ENCODE measurements at regions not wholly inside any gene's neighbourhood (a gene's known extent, or its start where the extent isn't known, plus 50 kb on each side); places are given as distances from the start of the nearest gene placed in this dataset.
A peak's percentile ranks its signal among the peaks of the same experiment; 100 is the strongest.

DNA sequence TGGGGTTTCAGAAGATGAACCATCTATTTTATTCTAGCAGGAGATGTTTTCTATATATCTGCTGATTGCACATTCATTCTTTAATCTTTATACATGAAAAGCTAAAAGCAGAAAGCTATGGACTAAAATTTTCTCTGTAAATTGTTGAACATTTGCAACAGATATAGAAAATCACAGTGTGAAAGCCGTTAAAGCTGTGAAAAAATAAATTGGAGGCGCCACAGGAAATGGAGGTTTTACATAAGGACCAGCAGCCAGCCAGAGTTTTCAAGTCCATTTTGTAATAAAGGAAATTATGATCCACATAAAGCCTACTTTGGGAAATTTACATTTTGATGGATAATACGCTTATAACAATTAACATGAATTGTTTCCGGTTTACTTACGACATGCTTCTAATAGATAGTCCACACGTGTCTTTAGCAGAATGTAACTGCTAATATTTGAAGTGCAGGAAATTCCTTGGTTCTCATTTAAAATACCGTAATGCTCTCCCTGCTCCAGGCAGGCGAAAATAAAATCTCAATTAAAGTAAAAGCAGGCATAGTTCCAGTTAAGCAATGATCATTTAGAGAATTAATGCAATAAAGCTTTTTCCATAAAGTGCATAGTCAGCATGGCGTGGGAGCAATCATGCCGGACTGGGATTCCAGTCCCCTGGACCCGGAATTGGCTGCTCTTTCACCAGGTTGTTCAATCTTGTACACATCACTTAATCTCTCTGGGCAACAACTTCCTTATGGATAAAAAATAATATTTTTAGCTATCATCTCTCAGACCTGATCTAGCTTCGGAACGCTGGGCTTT is 445.4 kb downstream of the ZNF608 start:
- no peaks in the 10 kb centered on the region for H3K9me3 ChIP-seq
- H3K27me3 ChIP-seq, result no peaks in the 10 kb centered on the region
- peak overlapping the region; percentile 70 to 73 for H3K27ac ChIP-seq
- intact Hi-C loops (cut with DNase I; ENCODE audit: low total_unique reads), result no loop called here
- no peak overlapping the region for H3K4me3 ChIP-seq
- H3K4me1 ChIP-seq, result peaks cover 0 to 8% of the 10 kb centered on the region in 2 donors
- DNase-seq, result no peak
- TF ChIP-seq, protein P1, sequence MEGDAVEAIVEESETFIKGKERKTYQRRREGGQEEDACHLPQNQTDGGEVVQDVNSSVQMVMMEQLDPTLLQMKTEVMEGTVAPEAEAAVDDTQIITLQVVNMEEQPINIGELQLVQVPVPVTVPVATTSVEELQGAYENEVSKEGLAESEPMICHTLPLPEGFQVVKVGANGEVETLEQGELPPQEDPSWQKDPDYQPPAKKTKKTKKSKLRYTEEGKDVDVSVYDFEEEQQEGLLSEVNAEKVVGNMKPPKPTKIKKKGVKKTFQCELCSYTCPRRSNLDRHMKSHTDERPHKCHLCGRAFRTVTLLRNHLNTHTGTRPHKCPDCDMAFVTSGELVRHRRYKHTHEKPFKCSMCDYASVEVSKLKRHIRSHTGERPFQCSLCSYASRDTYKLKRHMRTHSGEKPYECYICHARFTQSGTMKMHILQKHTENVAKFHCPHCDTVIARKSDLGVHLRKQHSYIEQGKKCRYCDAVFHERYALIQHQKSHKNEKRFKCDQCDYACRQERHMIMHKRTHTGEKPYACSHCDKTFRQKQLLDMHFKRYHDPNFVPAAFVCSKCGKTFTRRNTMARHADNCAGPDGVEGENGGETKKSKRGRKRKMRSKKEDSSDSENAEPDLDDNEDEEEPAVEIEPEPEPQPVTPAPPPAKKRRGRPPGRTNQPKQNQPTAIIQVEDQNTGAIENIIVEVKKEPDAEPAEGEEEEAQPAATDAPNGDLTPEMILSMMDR (IDR thresholded peaks at IDR 0.05), result no peak
- TF ChIP-seq POLR2A (IDR thresholded peaks at IDR 0.05), result no peak
- no peaks in the 10 kb centered on the region for H3K36me3 ChIP-seq

DNA sequence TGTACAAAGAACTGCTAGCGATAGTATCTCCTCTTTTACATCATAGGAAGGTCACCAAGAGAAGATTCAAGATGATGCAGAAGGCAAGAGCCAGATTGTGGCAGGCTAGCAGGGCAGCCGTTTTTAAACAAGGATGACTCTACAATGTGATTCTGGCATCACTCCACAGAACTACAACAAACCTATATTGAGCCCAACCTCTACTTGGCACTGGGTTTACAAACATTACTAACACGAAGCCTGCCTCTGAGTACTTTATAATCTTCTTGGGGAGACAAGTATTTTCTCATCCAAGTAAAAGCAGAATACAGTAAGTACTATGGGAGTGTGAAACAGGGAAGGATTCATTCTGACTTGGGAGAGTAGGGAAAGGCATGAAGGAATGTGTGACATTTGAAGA is 448.6 kb downstream of the ZNF608 start:
- Histone ChIP-seq H3K27ac (no peak overlapping the region), H3K9me3 (no peaks in the 10 kb centered on the region), H3K27me3 (no peaks in the 10 kb centered on the region), H3K4me1 (peaks cover 0 to 8% of the 10 kb centered on the region in 2 donors), H3K36me3 (no peaks in the 10 kb centered on the region), H3K4me3 (no peak overlapping the region)
- TF ChIP-seq POLR2A (IDR thresholded peaks at IDR 0.05), result no peak
- TF ChIP-seq, protein P1 (IDR thresholded peaks at IDR 0.05), result no peak
- intact Hi-C loops (cut with DNase I; ENCODE audit: low total_unique reads), result no loop called here
- DNase-seq, result no peak

DNA sequence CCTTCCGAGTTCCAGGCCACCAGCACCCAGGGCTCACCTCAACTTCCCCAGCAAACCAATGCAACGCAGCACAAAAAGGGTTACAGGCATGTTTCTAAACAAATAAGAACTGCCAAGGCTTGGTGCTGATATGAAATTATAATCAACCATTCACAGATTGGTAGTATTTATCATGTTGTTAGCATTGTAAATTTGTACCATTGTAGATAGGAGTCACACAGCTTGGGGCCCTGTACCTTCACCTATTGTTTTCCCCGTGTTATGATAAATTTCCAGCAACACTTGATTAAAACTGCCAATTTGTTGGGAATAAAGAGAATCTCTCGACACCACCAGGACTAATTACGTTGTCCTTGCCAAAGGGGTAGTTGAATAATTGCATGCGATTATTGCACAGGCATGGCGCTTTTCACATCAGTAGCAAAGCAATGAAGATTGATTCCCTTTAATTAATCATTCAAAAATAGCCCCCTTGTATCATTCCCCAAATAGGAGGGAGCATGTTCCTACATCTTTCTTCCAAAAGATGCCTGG is 454.1 kb downstream of the ZNF608 start:
- no peaks in the 10 kb centered on the region for H3K9me3 ChIP-seq
- DNase-seq, result no peak
- H3K4me1 ChIP-seq, result peaks cover 4 to 10% of the 10 kb centered on the region in 2 donors
- H3K27me3 ChIP-seq, result no peaks in the 10 kb centered on the region
- intact Hi-C loops (cut with DNase I; ENCODE audit: low total_unique reads), result no loop called here
- H3K27ac ChIP-seq, result no peak overlapping the region
- H3K4me3 ChIP-seq, result no peak overlapping the region
- TF ChIP-seq POLR2A (IDR thresholded peaks at IDR 0.05), result no peak
- TF ChIP-seq, protein P1 (IDR thresholded peaks at IDR 0.05), result no peak
- H3K36me3 ChIP-seq, result no peaks in the 10 kb centered on the region

DNA sequence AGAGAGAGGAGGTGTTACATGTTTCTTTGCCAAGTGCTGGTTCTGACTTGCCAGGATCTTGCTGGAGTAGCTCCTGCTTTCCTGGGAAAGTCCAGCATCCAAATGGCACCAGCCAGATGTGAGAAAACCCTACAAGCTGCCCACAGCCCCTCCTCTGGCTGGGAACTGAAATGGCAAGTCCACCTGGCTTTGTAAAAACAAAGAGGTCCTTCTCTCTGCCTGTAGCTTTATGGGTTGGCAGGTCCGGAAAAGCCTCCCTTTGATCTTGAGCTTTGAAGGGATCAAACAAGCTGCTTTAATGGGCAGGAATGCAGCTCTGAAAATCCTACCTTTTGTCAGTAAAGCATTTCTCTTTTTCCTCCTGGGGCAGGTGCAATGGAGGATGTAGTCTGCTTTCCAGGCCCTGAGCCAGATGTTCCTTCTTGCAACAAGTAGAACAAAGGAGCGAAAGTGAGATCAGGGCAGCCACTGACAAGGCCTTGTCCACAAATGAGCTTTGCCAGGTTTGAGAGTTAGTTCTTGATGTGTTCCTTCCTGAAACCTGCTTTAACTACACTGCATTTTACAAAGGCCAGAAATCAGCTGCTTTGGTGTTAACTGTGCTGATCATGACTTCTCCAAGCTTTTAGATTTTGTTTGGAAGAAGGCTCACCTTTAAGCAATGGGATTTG is 456.7 kb downstream of the ZNF608 start:
- Histone ChIP-seq H3K9me3 (no peaks in the 10 kb centered on the region), H3K36me3 (no peaks in the 10 kb centered on the region), H3K27ac (peak overlapping the region; percentile 22 to 60), H3K27me3 (no peaks in the 10 kb centered on the region), H3K4me1 (peaks cover 4 to 10% of the 10 kb centered on the region in 2 donors), H3K4me3 (no peak overlapping the region)
- intact Hi-C loops (cut with DNase I; ENCODE audit: low total_unique reads), result no loop called here
- TF ChIP-seq POLR2A (IDR thresholded peaks at IDR 0.05), result no peak
- TF ChIP-seq, protein P1 (IDR thresholded peaks at IDR 0.05), result no peak
- DNase-seq, result peak in 1 of 2 donors; percentile 39

DNA sequence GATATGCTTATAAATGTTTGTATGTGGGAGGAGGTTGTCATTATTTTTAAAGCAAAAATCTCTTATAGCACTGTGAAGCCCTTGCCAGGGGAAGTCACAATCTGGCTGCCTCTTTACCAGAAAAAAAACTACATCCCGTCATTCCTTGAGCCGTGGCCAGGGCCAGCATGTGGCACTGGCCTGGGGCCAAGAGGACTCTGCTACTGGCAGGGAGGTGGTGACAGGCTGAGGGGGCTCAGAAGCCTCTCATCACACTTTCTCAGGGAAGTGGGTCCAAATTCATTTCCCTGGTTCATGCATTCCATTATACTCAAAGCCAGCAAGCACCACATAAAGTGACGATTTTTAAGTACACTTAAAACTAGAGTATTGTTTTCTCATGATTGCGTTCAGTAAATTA is 457.3 kb downstream of the ZNF608 start:
- no peaks in the 10 kb centered on the region for H3K27me3 ChIP-seq
- H3K9me3 ChIP-seq, result no peaks in the 10 kb centered on the region
- no peak overlapping the region for H3K4me3 ChIP-seq
- intact Hi-C loops (cut with DNase I; ENCODE audit: low total_unique reads), result no loop called here
- DNase-seq, result peak in 1 of 2 donors; percentile 22
- no peak for TF ChIP-seq POLR2A (IDR thresholded peaks at IDR 0.05)
- TF ChIP-seq, protein P1 (IDR thresholded peaks at IDR 0.05), result no peak
- peaks cover 4 to 10% of the 10 kb centered on the region in 2 donors for H3K4me1 ChIP-seq
- H3K27ac ChIP-seq, result peak overlapping the region in 1 of 2 donors; percentile 60
- H3K36me3 ChIP-seq, result no peaks in the 10 kb centered on the region

Data from uterus (tissue), 3 donors.